HTR-8/SVneo (cell line): ENCODE measurements at regions not wholly inside any gene's neighbourhood (a gene's known extent, or its start where the extent isn't known, plus 50 kb on each side); places are given as distances from the start of the nearest gene placed in this dataset.

Experiments
- DNase-seq: peaks from one replicate; pipeline ENCODE4 v3.0.0; 2011; ENCODE audit warnings: low spot score, mixed read lengths; ENCODE audit not compliant: insufficient read length
- FAIRE-seq: peaks from 2 replicates; lab custom pipeline; 2011; peaks lifted over from hg19 to GRCh38; lab: Jason Lieb, UNC

GRCh38 chr13:88895261-88895941, 1224.2 kb downstream of the SLITRK5 start:
- DNase-seq (no peak), FAIRE-seq (no peak)

DNA sequence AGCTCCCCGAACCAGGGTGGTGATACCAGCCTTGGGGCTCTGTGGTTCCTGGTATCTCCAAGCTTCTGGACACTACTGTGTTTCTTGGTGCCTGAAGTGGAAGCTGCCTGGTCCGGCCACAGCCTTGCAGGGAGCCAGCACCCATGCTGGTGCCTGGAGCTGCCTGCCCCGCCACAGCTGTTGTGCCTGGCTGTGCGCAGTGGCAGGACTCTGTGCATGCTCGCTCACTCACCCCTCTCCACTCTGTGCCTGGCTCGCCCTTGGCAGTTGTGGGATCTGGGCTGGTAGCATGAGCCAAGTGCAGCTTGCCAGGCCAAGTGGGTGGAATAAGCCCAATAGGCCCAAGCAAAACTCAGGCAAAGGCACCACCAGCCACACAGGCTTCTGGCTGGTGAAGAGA, 1225.3 kb downstream of the SLITRK5 start:
- no peak for FAIRE-seq
- no peak for DNase-seq

DNA sequence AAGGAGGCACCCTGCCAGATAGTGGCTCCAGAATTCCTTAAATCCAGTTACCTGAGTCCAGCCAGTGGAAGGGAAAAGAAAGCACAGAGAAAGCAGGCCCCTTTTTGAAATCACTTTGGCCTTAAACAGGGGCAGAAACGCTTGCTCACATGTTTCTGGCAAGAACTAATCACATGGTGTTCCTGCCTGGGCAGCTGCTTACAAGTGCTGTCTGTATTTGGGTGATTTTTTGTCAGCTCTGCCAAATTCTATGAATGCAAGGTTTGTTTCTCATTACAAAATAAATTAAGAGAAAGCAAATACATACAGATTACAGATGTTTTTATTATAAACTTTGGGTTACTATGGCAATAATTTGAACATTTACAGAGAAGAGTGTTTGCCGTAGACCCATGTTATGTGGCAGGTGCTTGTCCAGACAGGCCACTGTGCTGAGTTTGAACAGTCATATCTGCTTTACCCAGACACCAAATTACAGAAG, 1237.8 kb downstream of the SLITRK5 start:
- no peak for FAIRE-seq
- DNase-seq: no peak

DNA sequence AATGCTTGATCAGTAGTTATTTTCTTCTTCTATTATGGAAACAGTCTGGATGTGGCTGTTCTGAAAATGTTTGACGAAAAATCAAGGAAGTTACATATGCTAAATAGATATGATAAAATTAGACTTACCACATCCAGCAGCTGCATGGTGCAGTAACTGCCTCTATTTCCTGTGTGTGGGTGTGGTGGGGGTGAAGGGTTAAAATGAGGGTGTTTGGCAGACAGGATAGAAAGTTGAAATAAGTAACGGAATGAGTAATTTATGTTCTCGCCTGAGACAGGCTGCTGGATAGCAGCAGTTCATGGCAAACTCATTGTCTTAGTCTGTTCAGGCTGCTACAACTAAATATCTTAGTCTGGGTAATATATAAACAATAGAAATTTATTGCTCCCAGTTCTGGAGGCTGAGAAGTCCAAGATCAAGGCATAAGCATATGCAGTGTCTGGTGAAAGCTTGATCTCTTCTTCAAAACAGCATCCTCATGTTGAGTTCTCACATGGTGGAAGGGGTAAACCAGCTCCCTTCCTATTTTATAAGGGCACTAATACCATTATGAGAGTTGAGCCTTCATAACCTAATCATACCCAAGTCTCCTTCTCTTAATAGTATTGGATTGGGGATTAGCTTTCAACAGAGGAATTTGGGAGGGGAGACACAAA, 1248.9 kb downstream of the SLITRK5 start:
- FAIRE-seq: no peak

GRCh38 chr13:88925954-88926353, 1254.8 kb downstream of the SLITRK5 start:
- FAIRE-seq: no peak
- DNase-seq: no peak

More for the DNA sequence above, 1248.9 kb downstream of the SLITRK5 start:
- DNase-seq: no peak

DNA sequence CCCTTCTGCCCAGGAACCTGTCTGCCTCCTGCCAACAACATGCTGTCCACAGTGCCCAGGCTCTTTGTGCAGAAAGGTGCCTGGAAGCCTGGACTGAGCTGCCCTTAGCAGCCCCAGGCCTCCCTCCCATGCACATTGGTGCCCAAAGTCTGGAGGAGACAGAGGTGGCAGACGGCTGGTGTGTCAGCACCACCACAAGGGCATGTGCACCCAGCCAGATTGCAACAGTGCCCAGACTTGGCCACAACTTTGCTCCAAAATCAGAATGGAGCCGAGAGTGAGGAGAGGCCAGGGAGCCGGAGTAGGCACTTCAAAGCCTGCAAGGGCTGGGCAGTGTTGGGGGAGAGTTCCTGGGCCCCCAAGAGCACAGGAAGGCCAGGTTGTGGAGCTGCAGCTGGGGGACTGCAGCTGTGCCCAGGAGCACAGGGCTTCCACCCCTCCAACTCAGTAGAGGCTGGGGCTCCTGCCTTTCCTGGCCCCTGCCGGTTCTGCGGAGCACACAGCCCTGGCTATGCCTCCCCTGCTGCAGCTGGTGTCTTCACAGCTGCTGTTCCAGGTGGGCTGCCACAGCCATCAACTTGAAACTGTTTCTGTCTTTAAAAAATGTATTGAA, 1255.8 kb downstream of the SLITRK5 start:
- FAIRE-seq (no peak), DNase-seq (no peak)

DNA sequence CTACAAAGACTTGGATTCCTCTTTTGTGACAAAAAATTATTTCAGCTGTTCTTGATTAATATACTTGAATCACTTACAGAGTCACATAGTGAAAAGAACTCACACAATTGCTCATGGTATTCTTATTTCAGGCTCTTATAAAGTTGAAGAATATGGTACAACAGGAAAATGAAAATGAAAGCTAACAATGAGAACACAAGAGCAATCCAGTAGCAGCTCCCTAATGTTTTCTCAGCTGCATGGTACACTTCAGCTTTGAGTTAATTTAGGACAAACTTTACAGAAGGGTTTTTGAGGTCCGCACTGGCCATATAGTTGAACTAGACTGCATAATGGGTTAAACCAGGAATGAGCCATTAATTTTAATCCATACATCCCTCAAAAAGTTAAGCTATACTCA, 1261.8 kb downstream of the SLITRK5 start:
- FAIRE-seq: no peak

DNA sequence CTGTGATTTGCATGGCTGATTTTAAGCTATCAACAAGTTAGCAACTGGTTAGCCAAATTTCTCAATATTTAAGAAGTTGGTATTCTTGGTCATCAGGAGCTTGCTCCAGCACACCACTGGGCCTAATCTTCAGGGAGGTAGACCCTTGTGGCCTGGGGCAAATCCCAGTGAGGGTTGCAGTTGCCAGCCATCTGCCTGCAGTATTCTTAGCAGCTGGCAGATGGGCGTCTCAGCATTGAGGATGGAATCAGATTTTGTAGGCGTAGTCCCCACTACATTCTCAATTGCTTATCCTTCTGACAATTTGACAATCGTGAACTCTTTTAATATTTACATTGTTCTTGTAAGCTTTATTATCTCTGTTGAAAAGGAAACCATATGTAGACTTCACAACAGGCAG, 1266.2 kb downstream of the SLITRK5 start:
- FAIRE-seq (no peak), DNase-seq (no peak)

More for the DNA sequence above, 1261.8 kb downstream of the SLITRK5 start:
- DNase-seq: no peak

- FAIRE-seq: no peak
- DNase-seq: no peak
Observed at GRCh38 chr13:88945793-88946192, 1274.6 kb downstream of the SLITRK5 start.

GRCh38 chr13:88948501-88948900, 1277.3 kb downstream of the SLITRK5 start:
- DNase-seq (no peak), FAIRE-seq (no peak)

DNA sequence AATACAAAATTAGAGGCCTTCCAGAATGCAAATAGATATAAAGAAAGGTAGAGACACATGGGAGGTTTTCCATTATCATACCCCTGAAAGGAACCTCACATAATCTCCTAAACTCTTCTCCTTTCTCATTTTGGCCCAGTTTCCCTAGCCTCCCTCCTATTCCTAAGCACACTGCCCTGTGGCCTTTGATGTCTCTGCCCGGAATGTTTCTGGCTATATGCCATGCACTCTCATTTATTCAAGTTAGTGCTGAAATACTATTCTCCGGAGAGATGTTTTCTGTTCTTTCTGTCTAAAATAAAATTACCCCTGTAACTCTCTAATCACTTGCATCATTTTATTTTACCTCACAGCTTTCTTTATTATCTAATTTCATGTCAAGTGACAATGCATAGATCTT, 1287.7 kb downstream of the SLITRK5 start:
- DNase-seq: no peak
- FAIRE-seq: no peak

DNA sequence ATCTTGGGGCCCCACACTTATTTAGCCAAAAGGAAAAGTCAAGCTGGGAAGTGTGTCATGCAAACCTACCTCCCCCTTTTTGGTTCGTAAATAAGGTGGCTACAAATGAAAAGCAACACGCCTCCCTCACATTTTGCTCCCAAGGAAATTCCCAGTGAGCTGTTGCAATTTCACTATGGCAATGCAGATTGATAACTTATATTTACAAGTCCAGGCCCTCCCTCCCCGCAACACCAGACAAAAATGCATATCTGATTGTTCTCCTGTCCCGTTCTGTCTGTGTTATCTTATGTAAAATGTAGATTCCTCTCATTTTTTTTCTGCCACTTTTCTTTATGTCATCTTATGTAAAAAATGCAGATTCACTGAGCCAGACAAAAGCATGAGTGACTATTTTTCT, 1305.3 kb downstream of the SLITRK5 start:
- DNase-seq (no peak), FAIRE-seq (no peak)

DNA sequence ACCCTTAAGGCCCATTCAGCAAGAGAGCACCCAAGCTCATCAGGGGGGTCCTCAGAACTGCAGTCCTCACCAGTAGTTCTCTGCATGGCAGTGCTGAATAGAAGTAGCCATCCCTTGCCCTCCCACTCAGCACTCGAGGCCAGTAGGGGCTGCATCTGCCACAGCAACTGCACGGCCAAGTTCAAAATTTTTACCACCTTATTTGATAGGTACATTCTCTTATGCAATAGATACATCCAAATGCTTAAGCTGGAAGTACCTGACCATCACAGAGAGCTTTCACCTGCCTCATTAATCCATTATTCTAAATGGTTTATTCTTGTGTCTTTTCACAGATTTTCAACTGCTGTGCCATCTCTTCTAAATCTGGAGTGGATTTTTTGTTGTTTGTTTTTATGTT, 1307.4 kb downstream of the SLITRK5 start:
- no peak for FAIRE-seq
- DNase-seq: no peak

DNA sequence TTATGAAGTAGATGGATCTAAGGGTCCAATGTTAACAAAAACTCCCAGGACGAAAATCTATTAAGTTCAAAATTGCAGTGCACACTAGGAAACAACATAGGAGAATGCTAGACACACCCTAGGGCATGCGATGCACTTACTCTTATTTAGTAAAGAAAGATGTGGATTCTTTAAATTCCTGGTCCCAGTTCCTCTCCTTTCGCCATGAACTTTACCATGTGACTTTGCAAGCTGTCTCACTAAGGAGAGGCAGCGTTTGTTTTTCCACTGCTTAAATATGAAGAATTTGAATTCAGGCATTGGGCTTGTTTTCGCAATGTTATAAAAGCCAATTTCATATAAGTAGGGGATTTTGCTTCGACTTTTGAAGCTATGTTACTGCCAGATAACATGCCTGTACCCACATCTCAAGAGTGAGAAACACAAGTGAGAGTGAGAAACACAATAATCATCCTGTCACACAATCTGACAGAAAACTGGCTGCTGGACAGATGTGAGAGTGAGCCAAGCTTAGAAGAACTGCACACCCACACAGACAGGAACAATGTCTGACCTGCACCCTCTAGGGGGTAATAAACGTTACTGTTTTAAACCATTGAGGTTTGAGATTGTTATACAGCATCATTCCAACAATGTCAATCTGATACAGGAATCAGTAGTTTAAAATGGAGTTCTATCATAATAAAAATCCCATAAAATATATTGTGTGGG, 1308.4 kb downstream of the SLITRK5 start:
- DNase-seq: no peak
- FAIRE-seq: no peak

GRCh38 chr13:89003656-89004055, 1332.5 kb downstream of the SLITRK5 start:
- FAIRE-seq (no peak), DNase-seq (no peak)

- FAIRE-seq: no peak
- DNase-seq: no peak
Observed at GRCh38 chr13:89011615-89012014, 1340.4 kb downstream of the SLITRK5 start.

DNA sequence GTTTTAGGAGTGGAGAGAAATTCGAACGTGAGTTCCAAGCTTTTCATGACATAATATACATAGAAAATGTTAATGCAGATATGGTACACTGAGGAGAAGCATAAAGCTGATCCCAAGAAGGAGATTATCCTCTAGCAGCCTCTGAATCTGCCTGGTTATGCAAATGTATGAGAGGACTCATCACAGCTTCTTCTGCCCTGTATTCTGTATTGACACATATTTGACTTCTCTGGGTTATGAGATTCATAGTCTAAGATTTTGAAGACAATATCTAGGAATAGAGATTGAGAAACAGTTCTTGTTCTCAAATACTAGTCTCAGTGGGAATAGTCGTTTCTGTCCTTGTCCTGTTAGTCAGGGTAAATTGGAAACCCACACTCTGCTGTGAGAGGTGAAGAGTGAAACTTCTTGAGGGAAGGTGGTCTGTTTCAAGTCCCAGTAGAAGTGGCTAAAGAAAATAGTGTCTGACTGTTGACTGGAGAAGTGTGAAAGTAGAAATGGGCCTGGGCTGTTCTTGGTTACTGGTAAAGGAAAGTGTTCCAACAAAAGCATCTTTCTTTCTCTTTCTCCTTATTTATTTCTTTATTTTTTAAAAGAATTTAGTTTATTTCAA, 1356.6 kb downstream of the SLITRK5 start:
- DNase-seq: no peak
- no peak for FAIRE-seq

- FAIRE-seq: no peak
- DNase-seq: no peak
Observed at GRCh38 chr13:89029062-89029461, 1357.9 kb downstream of the SLITRK5 start.

DNA sequence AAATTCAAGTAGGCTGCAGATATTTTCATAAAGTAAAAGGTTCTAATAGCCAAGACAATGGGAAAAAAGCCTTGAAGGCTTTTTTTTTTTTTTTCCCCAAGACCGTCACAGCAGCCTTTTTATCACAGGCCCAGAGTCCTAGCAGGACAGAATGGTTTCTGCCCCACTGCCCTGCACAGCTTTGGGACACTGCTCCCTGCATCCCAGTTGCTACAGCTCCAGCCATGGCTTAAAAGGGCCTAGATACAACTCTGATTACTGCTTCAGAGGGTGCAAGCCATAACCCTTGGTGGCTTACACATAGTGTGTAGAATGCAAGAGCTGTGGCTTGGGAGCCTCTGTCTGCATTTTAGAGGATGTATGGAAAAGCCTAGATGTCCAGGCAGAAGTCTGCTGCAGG, 1362.8 kb downstream of the SLITRK5 start:
- FAIRE-seq (no peak), DNase-seq (no peak)

GRCh38 chr13:89052699-89053098, 1381.5 kb downstream of the SLITRK5 start:
- FAIRE-seq: no peak

More at GRCh38 chr13:89052699-89053098, 1381.5 kb downstream of the SLITRK5 start:
- DNase-seq: no peak
